KMS-11 (cell line): ENCODE measurements at regions not wholly inside any gene's neighbourhood (a gene's known extent, or its start where the extent isn't known, plus 50 kb on each side); places are given as distances from the start of the nearest gene placed in this dataset.

ENCODE experiments used
- H2AFZ ChIP-seq: fragments of 200-600 bp; sonication (generic); 2 replicates; pipeline ENCODE4 v1.6.1; 2016; ENCODE audit warnings: antibody characterized with exemption, mixed run types, low read depth
- H3K27ac ChIP-seq: fragments of 200-600 bp; sonication (generic); 2 replicates; pipeline ENCODE4 v1.6.1; 2016; ENCODE audit warnings: mild to moderate bottlenecking, mixed run types
- H3K27me3 ChIP-seq: fragments of 200-600 bp; sonication (generic); 2 replicates; pipeline ENCODE4 v1.6.1; 2017; ENCODE audit warnings: mild to moderate bottlenecking, low read depth, mixed run types, moderate library complexity; ENCODE audit not compliant: insufficient read depth
- H3K36me3 ChIP-seq: fragments of 200-600 bp; sonication (generic); 2 replicates; pipeline ENCODE4 v1.6.1; 2017; ENCODE audit warnings: mild to moderate bottlenecking, mixed run types; ENCODE audit not compliant: insufficient read depth
- H3K4me1 ChIP-seq: fragments of 200-600 bp; sonication (generic); 2 replicates; pipeline ENCODE4 v1.6.1; 2016; ENCODE audit warnings: mild to moderate bottlenecking, low read depth, mixed run types; ENCODE audit not compliant: poor library complexity, severe bottlenecking
- H3K4me2 ChIP-seq: fragments of 200-600 bp; sonication (generic); 2 replicates; pipeline ENCODE4 v1.7.0; 2016; ENCODE audit warnings: mild to moderate bottlenecking, mixed run types
- H3K4me3 ChIP-seq: fragments of 200-600 bp; sonication (generic); IDR thresholded peaks from 2 replicates; pipeline ENCODE4 v1.6.1; 2017; ENCODE audit warnings: low read depth, low read length, mixed read lengths; ENCODE audit not compliant: insufficient read depth
- H3K79me2 ChIP-seq: fragments of 200-600 bp; sonication (generic); 2 replicates; pipeline ENCODE4 v1.6.1; 2016; ENCODE audit warnings: low read depth, mixed run types; ENCODE audit not compliant: insufficient read depth
- H3K9ac ChIP-seq: fragments of 200-600 bp; sonication (generic); 2 replicates; pipeline ENCODE4 v1.6.1; 2016; ENCODE audit warnings: mild to moderate bottlenecking, mixed run types
- H4K20me1 ChIP-seq: fragments of 200-600 bp; sonication (generic); 2 replicates; pipeline ENCODE4 v1.6.1; 2016; ENCODE audit warnings: mild to moderate bottlenecking, mixed run types; ENCODE audit not compliant: insufficient read depth
- CTCF ChIP-seq: fragments of 200-600 bp; sonication (generic); conservative IDR thresholded peaks from 2 replicates; pipeline ENCODE4 v1.6.1; 2017; ENCODE audit warnings: low read depth, mild to moderate bottlenecking, antibody characterized with exemption, low read length, moderate library complexity, mixed read lengths

GRCh38 chr10:113236998-113237397 lies 287.0 kb downstream of the TCF7L2 start:
- Histone ChIP-seq H2AFZ (no peak overlapping the region), H3K79me2 (no peaks in the 10 kb centered on the region), H4K20me1 (no peaks in the 10 kb centered on the region), H3K4me3 (no peak overlapping the region), H3K27ac (no peak overlapping the region), H3K4me1 (no peaks in the 10 kb centered on the region), H3K36me3 (no peaks in the 10 kb centered on the region), H3K4me2 (no peak overlapping the region), H3K9ac (no peak overlapping the region), H3K27me3 (no peaks in the 10 kb centered on the region)
- no peak for TF ChIP-seq CTCF

- Histone ChIP-seq H4K20me1 (no peaks in the 10 kb centered on the region), H3K79me2 (no peaks in the 10 kb centered on the region), H3K27me3 (no peaks in the 10 kb centered on the region), H3K36me3 (no peaks in the 10 kb centered on the region), H3K27ac (no peak overlapping the region), H3K4me2 (no peak overlapping the region), H3K4me1 (no peaks in the 10 kb centered on the region), H2AFZ (no peak overlapping the region), H3K4me3 (no peak overlapping the region), H3K9ac (no peak overlapping the region)
- no peak for TF ChIP-seq CTCF
Measured at GRCh38 chr10:113239566-113240350, 289.7 kb downstream of the TCF7L2 start.

GRCh38 chr10:113240736-113241135 lies 290.7 kb downstream of the TCF7L2 start:
- no peak overlapping the region for H3K9ac ChIP-seq
- no peak for TF ChIP-seq CTCF
- no peak overlapping the region for H3K4me3 ChIP-seq

GRCh38 chr10:113241599-113242360 lies 291.7 kb downstream of the TCF7L2 start:
- Histone ChIP-seq H3K4me3 (no peak overlapping the region), H3K27ac (no peak overlapping the region), H4K20me1 (no peaks in the 10 kb centered on the region), H3K9ac (no peak overlapping the region), H3K4me1 (no peaks in the 10 kb centered on the region), H3K4me2 (no peak overlapping the region), H3K36me3 (no peaks in the 10 kb centered on the region), H3K27me3 (no peaks in the 10 kb centered on the region), H3K79me2 (no peaks in the 10 kb centered on the region), H2AFZ (no peak overlapping the region)
- TF ChIP-seq CTCF = no peak

More at GRCh38 chr10:113240736-113241135, 290.7 kb downstream of the TCF7L2 start:
- Histone ChIP-seq H3K4me2 (no peak overlapping the region), H3K36me3 (no peaks in the 10 kb centered on the region), H3K27ac (no peak overlapping the region), H3K79me2 (no peaks in the 10 kb centered on the region), H2AFZ (no peak overlapping the region), H4K20me1 (no peaks in the 10 kb centered on the region), H3K27me3 (no peaks in the 10 kb centered on the region), H3K4me1 (no peaks in the 10 kb centered on the region)
